Suprapubic skin (tissue), 4 donors: ENCODE measurements at regions not wholly inside any gene's neighbourhood (a gene's known extent, or its start where the extent isn't known, plus 50 kb on each side); places are given as distances from the start of the nearest gene placed in this dataset.

Experiments used
- EP300 ChIP-seq: sonication (generic); formaldehyde crosslinking; IDR thresholded peaks from one replicate; pipeline ENCODE4 v1.6.1; 2017; ENCODE audit warnings: antibody characterized with exemption
- POLR2A ChIP-seq, 2 donors: fragments of 450-650 bp; IDR thresholded peaks; one replicate each; pipeline ENCODE4 v1.6.1; 2017; ENCODE audit warnings: antibody characterized with exemption in 2 of 2, mild to moderate bottlenecking in 2 of 2, moderate library complexity in 2 of 2
- POLR2AphosphoS5 ChIP-seq, 3 donors: sonication (generic); formaldehyde crosslinking; IDR thresholded peaks; one replicate each; pipeline ENCODE4 v1.6.1; 2017; ENCODE audit warnings: antibody characterized with exemption in 3 of 3
- TF ChIP-seq, protein P1 (sequence below), 2 donors: fragments of 200-600 bp in 1 of 2; fragments of 450-650 bp in 1 of 2; sonication (generic) in 1 of 2; IDR thresholded peaks; one replicate each; pipeline ENCODE4 v1.5.1; 2016 to 2019; ENCODE audit warnings: antibody characterized with exemption in 2 of 2, mild to moderate bottlenecking in 1 of 2, moderate library complexity in 1 of 2

DNA sequence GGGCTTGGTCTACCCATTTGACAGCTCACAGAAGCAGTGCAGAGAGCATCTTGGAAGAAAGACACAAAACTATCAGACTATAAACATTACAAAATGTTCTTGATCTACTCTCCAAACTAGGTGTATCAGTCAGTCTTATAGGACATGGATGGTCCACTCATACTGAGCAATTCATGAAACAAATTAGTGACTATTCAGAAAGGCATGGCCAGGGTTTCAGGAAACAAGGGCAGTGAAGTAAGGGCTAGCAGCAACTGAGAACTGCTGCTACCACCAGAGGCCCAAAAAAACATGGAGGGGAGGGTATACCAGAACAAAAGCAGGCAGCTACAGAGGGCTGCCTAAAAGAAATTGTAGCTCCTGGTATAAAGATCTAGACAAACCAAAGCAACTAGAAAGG is 287.0 kb downstream of the PIK3R1 start:
- TF ChIP-seq, protein P1, sequence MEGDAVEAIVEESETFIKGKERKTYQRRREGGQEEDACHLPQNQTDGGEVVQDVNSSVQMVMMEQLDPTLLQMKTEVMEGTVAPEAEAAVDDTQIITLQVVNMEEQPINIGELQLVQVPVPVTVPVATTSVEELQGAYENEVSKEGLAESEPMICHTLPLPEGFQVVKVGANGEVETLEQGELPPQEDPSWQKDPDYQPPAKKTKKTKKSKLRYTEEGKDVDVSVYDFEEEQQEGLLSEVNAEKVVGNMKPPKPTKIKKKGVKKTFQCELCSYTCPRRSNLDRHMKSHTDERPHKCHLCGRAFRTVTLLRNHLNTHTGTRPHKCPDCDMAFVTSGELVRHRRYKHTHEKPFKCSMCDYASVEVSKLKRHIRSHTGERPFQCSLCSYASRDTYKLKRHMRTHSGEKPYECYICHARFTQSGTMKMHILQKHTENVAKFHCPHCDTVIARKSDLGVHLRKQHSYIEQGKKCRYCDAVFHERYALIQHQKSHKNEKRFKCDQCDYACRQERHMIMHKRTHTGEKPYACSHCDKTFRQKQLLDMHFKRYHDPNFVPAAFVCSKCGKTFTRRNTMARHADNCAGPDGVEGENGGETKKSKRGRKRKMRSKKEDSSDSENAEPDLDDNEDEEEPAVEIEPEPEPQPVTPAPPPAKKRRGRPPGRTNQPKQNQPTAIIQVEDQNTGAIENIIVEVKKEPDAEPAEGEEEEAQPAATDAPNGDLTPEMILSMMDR (IDR thresholded peaks at IDR 0.05), result no peak
- TF ChIP-seq POLR2A (IDR thresholded peaks at IDR 0.05), result no peak
- no peak for TF ChIP-seq POLR2AphosphoS5 (IDR thresholded peaks at IDR 0.05)
- TF ChIP-seq EP300, result no peak
